ENCODE measurements at regions not wholly inside any gene's neighbourhood (a gene's known extent, or its start where the extent isn't known, plus 50 kb on each side); places are given as distances from the start of the nearest gene placed in this dataset.

GRCh38 chr17:20781260-20781659 is 201.7 kb downstream of the CDRT15L2 start:
- TF ChIP-seq POLR2AphosphoS5 (IDR thresholded peaks at IDR 0.05) = no peak
- TF ChIP-seq CTCF (IDR thresholded peaks at IDR 0.05) = no peak
